DND-41 (cell line): ENCODE measurements at regions not wholly inside any gene's neighbourhood (a gene's known extent, or its start where the extent isn't known, plus 50 kb on each side); places are given as distances from the start of the nearest gene placed in this dataset.

Experiments
- ATAC-seq: fragments of 200-7000 bp; cut with Tn5 transposase; 3 replicates; pipeline ENCODE4 v1.9.1; 2021; ENCODE audit warnings: low read depth; ENCODE audit not compliant: insufficient read depth
- DNase-seq: peaks from one replicate; pipeline ENCODE4 v3.0.0-alpha.2; 2020
- H2AFZ ChIP-seq: 2 replicates; pipeline ENCODE4 v1.6.0; 2012; ENCODE audit warnings: low read depth, low read length
- H3K27ac ChIP-seq: 2 replicates; pipeline ENCODE4 v1.5.1; 2012; ENCODE audit warnings: low read length, inconsistent platforms
- H3K27me3 ChIP-seq: fragments of 200-600 bp; sonication (generic); 2 replicates; pipeline ENCODE4 v1.6.0; 2012; ENCODE audit warnings: low read length, mild to moderate bottlenecking, inconsistent platforms; ENCODE audit not compliant: insufficient read depth, poor library complexity
- H3K36me3 ChIP-seq: 2 replicates; pipeline ENCODE4 v1.5.1; 2012; ENCODE audit warnings: low read length, inconsistent platforms; ENCODE audit not compliant: insufficient read depth
- H3K4me1 ChIP-seq: 2 replicates; pipeline ENCODE4 v1.5.1; 2012; ENCODE audit warnings: mild to moderate bottlenecking, low read length; ENCODE audit not compliant: insufficient read depth
- H3K4me2 ChIP-seq: 2 replicates; pipeline ENCODE4 v1.6.0; 2012; ENCODE audit warnings: mild to moderate bottlenecking, moderate library complexity, low read length, inconsistent platforms; ENCODE audit not compliant: insufficient read depth
- H3K4me3 ChIP-seq, 2 experiments: fragments of 200-600 bp in 1 of 2; shearing (Covaris generic) in 1 of 2; 2 replicates each; pipeline ENCODE4 v1.5.1; 2012 to 2016; ENCODE audit warnings: inconsistent platforms in 2 of 2, low read length in 2 of 2, mild to moderate bottlenecking in 2 of 2, low read depth in 1 of 2, moderate library complexity in 1 of 2
- H3K79me2 ChIP-seq: 2 replicates; pipeline ENCODE4 v1.6.0; 2012; ENCODE audit warnings: low read length, inconsistent platforms; ENCODE audit not compliant: insufficient read depth
- H3K9ac ChIP-seq: 2 replicates; pipeline ENCODE4 v1.6.0; 2012; ENCODE audit warnings: low read depth, mild to moderate bottlenecking, inconsistent platforms, low read length, moderate library complexity
- H3K9me3 ChIP-seq: 2 replicates; pipeline ENCODE4 v1.5.1; 2012; ENCODE audit warnings: low read length, moderate library complexity, mild to moderate bottlenecking, inconsistent platforms; ENCODE audit not compliant: insufficient read depth, severe bottlenecking
- H4K20me1 ChIP-seq: 2 replicates; pipeline ENCODE4 v1.6.0; 2012; ENCODE audit warnings: low read length; ENCODE audit not compliant: insufficient read depth
- EZH2 ChIP-seq: IDR thresholded peaks from 3 replicates; pipeline ENCODE4 v1.6.1; 2012; ENCODE audit warnings: borderline replicate concordance, low read depth, mild to moderate bottlenecking, moderate library complexity, low read length, inconsistent platforms; ENCODE audit not compliant: severe bottlenecking
- TF ChIP-seq, protein P1 (sequence below): IDR thresholded peaks from 2 replicates; pipeline ENCODE4 v1.5.1; 2012; ENCODE audit warnings: borderline replicate concordance, low read length, moderate library complexity, mild to moderate bottlenecking; ENCODE audit not compliant: poor library complexity, severe bottlenecking; ENCODE audit errors: extremely low read depth

GRCh38 chr7:52719677-52720076 lies 315.8 kb upstream of the POM121L12 start:
- Histone ChIP-seq H2AFZ (no peak overlapping the region), H3K9ac (no peak overlapping the region), H3K4me3 (no peak overlapping the region), H3K4me1 (no peaks in the 10 kb centered on the region), H3K27me3 (no peaks in the 10 kb centered on the region), H3K36me3 (no peaks in the 10 kb centered on the region), H3K4me2 (no peak overlapping the region), H3K79me2 (no peaks in the 10 kb centered on the region), H4K20me1 (no peaks in the 10 kb centered on the region), H3K9me3 (no peaks in the 10 kb centered on the region), H3K27ac (no peak overlapping the region)
- no peak for ATAC-seq
- no peak for DNase-seq
- no peak for TF ChIP-seq EZH2
- TF ChIP-seq, protein P1, sequence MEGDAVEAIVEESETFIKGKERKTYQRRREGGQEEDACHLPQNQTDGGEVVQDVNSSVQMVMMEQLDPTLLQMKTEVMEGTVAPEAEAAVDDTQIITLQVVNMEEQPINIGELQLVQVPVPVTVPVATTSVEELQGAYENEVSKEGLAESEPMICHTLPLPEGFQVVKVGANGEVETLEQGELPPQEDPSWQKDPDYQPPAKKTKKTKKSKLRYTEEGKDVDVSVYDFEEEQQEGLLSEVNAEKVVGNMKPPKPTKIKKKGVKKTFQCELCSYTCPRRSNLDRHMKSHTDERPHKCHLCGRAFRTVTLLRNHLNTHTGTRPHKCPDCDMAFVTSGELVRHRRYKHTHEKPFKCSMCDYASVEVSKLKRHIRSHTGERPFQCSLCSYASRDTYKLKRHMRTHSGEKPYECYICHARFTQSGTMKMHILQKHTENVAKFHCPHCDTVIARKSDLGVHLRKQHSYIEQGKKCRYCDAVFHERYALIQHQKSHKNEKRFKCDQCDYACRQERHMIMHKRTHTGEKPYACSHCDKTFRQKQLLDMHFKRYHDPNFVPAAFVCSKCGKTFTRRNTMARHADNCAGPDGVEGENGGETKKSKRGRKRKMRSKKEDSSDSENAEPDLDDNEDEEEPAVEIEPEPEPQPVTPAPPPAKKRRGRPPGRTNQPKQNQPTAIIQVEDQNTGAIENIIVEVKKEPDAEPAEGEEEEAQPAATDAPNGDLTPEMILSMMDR: no peak

- TF ChIP-seq, protein P1: no peak
- TF ChIP-seq EZH2: no peak
- ATAC-seq: no peak
- H2AFZ ChIP-seq: no peak overlapping the region
- DNase-seq: no peak
- no peak overlapping the region for H3K4me3 ChIP-seq
- H3K27ac ChIP-seq: no peak overlapping the region
- no peak overlapping the region for H3K9ac ChIP-seq
- H3K9me3 ChIP-seq: no peaks in the 10 kb centered on the region
- H3K36me3 ChIP-seq: no peaks in the 10 kb centered on the region
- no peaks in the 10 kb centered on the region for H3K27me3 ChIP-seq
- no peaks in the 10 kb centered on the region for H3K79me2 ChIP-seq
- peaks cover 5% of the 10 kb centered on the region; the same call in 1 of the 2 replicates for H3K4me1 ChIP-seq
- H4K20me1 ChIP-seq: no peaks in the 10 kb centered on the region
- no peak overlapping the region for H3K4me2 ChIP-seq
Observed at GRCh38 chr7:52715701-52716100, 319.7 kb upstream of the POM121L12 start.

DNA sequence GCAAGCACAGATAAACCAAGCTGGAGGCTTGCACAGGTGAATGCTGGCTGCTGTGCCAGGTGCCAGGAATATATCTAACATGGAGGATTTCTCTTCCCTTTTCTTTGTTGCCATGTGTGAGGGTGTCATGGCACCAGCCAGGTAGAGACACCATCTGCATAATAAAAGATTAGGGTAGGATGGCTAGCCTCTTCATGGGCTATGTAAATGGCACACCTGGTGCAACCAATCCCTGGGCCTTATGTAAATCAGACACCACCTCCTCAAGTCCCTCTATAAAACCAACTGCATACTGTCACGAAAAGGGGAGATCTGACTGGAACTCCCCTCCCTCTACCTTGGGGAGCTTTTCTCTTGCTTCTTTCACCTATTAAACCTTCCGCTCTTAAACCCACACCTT lies 322.5 kb upstream of the POM121L12 start:
- no peaks in the 10 kb centered on the region for H3K27me3 ChIP-seq
- H2AFZ ChIP-seq: no peak overlapping the region
- H3K4me2 ChIP-seq: no peak overlapping the region
- H3K9ac ChIP-seq: no peak overlapping the region
- H3K36me3 ChIP-seq: no peaks in the 10 kb centered on the region
- H3K4me1 ChIP-seq: peaks cover 5% of the 10 kb centered on the region; the same call in 1 of the 2 replicates
- H4K20me1 ChIP-seq: no peaks in the 10 kb centered on the region
- DNase-seq (no peak), ATAC-seq (no peak)
- no peaks in the 10 kb centered on the region for H3K9me3 ChIP-seq
- no peak overlapping the region for H3K4me3 ChIP-seq
- no peak overlapping the region for H3K27ac ChIP-seq
- TF ChIP-seq EZH2: no peak
- TF ChIP-seq, protein P1: no peak
- H3K79me2 ChIP-seq: no peaks in the 10 kb centered on the region

DNA sequence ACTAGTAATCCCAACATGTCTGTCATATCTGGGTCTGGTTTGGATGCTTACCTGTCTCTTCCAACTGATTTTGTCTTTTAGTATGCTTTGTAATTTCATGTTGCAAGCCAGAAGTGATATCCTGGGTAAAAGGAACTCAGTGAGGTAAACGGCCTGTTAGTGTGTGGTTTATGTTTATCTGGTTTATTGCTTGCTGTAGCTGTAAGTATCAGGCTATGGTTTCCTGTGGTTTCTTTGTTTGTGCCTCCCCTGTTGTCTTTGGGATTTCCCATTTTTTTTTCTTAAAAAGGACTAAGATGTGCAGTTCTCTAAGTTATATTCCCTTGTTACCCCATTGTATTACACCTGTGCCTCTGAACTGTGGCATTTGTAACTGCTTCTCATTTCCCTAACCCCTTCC lies 323.5 kb upstream of the POM121L12 start:
- no peak overlapping the region for H3K4me2 ChIP-seq
- H3K27ac ChIP-seq: no peak overlapping the region
- H2AFZ ChIP-seq: no peak overlapping the region
- H3K4me3 ChIP-seq: no peak overlapping the region
- H3K27me3 ChIP-seq: no peaks in the 10 kb centered on the region
- no peaks in the 10 kb centered on the region for H3K9me3 ChIP-seq
- DNase-seq: no peak
- H3K9ac ChIP-seq: no peak overlapping the region
- no peak for TF ChIP-seq EZH2
- TF ChIP-seq, protein P1: no peak
- peaks cover 5% of the 10 kb centered on the region; the same call in 1 of the 2 replicates for H3K4me1 ChIP-seq
- no peaks in the 10 kb centered on the region for H4K20me1 ChIP-seq
- H3K79me2 ChIP-seq: no peaks in the 10 kb centered on the region
- no peaks in the 10 kb centered on the region for H3K36me3 ChIP-seq
- ATAC-seq: no peak
